COLO829 (cell line): ENCODE measurements at regions not wholly inside any gene's neighbourhood (a gene's known extent, or its start where the extent isn't known, plus 50 kb on each side); places are given as distances from the start of the nearest gene placed in this dataset.

Experiments used
- DNase-seq: peaks from one replicate; pipeline ENCODE4 v3.0.0; 2012; ENCODE audit warnings: low spot score

- no peak for DNase-seq
Observed at GRCh38 chr12:58530742-58531062, 389.6 kb downstream of the LRIG3 start.

- DNase-seq: no peak
Observed at GRCh38 chr12:58532855-58533608, 387.3 kb downstream of the LRIG3 start.

GRCh38 chr12:58533652-58534051 lies 386.7 kb downstream of the LRIG3 start:
- no peak for DNase-seq

GRCh38 chr12:58537278-58537677 lies 383.0 kb downstream of the LRIG3 start:
- no peak for DNase-seq

GRCh38 chr12:58539295-58539694 lies 381.0 kb downstream of the LRIG3 start:
- no peak for DNase-seq

- peak; percentile 34 for DNase-seq
Observed at GRCh38 chr12:58540480-58541299, 379.6 kb downstream of the LRIG3 start.

- DNase-seq: no peak
Observed at GRCh38 chr12:58541300-58541690, 379.0 kb downstream of the LRIG3 start.

GRCh38 chr12:58544281-58544680 lies 376.0 kb downstream of the LRIG3 start:
- DNase-seq: no peak

GRCh38 chr12:58547217-58547616 lies 373.1 kb downstream of the LRIG3 start:
- DNase-seq: no peak

- DNase-seq: peak; percentile 67
Observed at GRCh38 chr12:58548801-58549200, 371.5 kb downstream of the LRIG3 start.

- DNase-seq: no peak
Observed at GRCh38 chr12:58554522-58555157, 365.7 kb downstream of the LRIG3 start.

- DNase-seq: no peak
Observed at GRCh38 chr12:58557171-58557570, 363.1 kb downstream of the LRIG3 start.

- DNase-seq: no peak
Observed at GRCh38 chr12:58557661-58558060, 362.6 kb downstream of the LRIG3 start.

- no peak for DNase-seq
Observed at GRCh38 chr12:58563621-58564020, 356.7 kb downstream of the LRIG3 start.

GRCh38 chr12:58564721-58565120 lies 355.6 kb downstream of the LRIG3 start:
- DNase-seq: no peak

- DNase-seq: no peak
Observed at GRCh38 chr12:58566599-58566998, 353.7 kb downstream of the LRIG3 start.

- DNase-seq: no peak
Observed at GRCh38 chr12:58567189-58567588, 353.1 kb downstream of the LRIG3 start.

GRCh38 chr12:58570411-58570810 lies 349.9 kb downstream of the LRIG3 start:
- no peak for DNase-seq

GRCh38 chr12:58575256-58575655 lies 345.0 kb downstream of the LRIG3 start:
- DNase-seq: no peak

- DNase-seq: no peak
Observed at GRCh38 chr12:58576081-58576480, 344.2 kb downstream of the LRIG3 start.

- DNase-seq: no peak
Observed at GRCh38 chr12:58576916-58577315, 343.4 kb downstream of the LRIG3 start.

GRCh38 chr12:58580095-58580494 lies 340.2 kb downstream of the LRIG3 start:
- DNase-seq: no peak

- peak; percentile 58 for DNase-seq
Observed at GRCh38 chr12:58583529-58583928, 336.8 kb downstream of the LRIG3 start.
